ENCODE measurements at regions not wholly inside any gene's neighbourhood (a gene's known extent, or its start where the extent isn't known, plus 50 kb on each side); places are given as distances from the start of the nearest gene placed in this dataset.

DNA sequence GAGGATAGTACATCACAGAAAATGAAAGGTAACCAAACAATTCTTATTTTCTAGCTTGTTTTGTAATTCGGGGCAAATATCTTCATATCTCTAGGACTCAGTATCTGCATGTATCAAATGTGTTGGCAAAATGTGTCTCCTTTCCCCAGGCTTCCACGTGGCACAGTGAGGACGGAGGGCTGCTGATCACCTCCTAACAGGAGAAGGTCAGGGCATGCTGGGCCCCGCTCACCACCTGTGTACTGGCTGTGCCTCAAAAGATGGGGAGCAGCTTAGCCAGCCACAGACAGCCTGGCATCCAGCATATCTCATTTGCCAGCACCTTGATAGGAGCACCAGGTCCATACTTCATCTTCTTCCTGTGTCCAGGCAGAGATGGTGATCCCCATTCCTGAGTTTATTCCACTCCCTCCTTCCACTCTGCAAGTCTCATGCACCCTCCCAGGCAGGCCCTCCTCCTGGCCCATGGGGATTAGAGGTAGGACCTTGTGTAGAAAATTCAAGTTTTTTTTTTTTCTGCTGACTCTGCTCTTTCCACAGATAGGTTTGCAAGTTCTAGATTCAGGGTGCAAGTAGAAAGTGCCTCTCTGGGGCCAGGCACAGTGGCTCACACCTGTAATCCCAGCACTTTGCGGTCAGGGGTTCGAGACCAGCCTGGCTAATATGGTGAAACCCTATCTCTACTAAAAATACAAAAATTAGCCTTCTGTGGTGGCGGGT, 1639.0 kb upstream of the SLC10A2 start:
- Histone ChIP-seq H3K27ac (no peak overlapping the region), H3K27me3 (peaks cover 0 to 6% (median 0%) of the 10 kb centered on the region in 7 donors), H3K36me3 (no peaks in the 10 kb centered on the region), H3K4me1 (no peaks in the 10 kb centered on the region), H3K4me3 (no peak overlapping the region), H3K9me3 (no peaks in the 10 kb centered on the region)
- WGBS, 2 donors, result 92 to 94% methylated on average over 7 of the region's 7 CpGs
- ATAC-seq, result no peak
- TF ChIP-seq, protein P1, sequence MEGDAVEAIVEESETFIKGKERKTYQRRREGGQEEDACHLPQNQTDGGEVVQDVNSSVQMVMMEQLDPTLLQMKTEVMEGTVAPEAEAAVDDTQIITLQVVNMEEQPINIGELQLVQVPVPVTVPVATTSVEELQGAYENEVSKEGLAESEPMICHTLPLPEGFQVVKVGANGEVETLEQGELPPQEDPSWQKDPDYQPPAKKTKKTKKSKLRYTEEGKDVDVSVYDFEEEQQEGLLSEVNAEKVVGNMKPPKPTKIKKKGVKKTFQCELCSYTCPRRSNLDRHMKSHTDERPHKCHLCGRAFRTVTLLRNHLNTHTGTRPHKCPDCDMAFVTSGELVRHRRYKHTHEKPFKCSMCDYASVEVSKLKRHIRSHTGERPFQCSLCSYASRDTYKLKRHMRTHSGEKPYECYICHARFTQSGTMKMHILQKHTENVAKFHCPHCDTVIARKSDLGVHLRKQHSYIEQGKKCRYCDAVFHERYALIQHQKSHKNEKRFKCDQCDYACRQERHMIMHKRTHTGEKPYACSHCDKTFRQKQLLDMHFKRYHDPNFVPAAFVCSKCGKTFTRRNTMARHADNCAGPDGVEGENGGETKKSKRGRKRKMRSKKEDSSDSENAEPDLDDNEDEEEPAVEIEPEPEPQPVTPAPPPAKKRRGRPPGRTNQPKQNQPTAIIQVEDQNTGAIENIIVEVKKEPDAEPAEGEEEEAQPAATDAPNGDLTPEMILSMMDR (IDR thresholded peaks at IDR 0.05), result no peak
- intact Hi-C loops (cut with DNase I), result no loop called here
- DNase-seq, result no peak

GRCh38 chr13:104701591-104701990, 1635.4 kb upstream of the SLC10A2 start:
- no peak overlapping the region for H3K27ac ChIP-seq
- no peaks in the 10 kb centered on the region for H3K9me3 ChIP-seq
- WGBS, 2 donors, result 67 to 71% methylated on average over 3 of the region's 3 CpGs
- ATAC-seq (no peak), DNase-seq (no peak)
- intact Hi-C loops (cut with DNase I), result no loop called here
- no peaks in the 10 kb centered on the region for H3K36me3 ChIP-seq
- H3K27me3 ChIP-seq, result peaks cover 0 to 6% (median 0%) of the 10 kb centered on the region in 7 donors
- TF ChIP-seq, protein P1 (IDR thresholded peaks at IDR 0.05), result no peak
- H3K4me3 ChIP-seq, result no peak overlapping the region
- H3K4me1 ChIP-seq, result no peaks in the 10 kb centered on the region

- TF ChIP-seq, protein P1 (IDR thresholded peaks at IDR 0.05), result no peak
- DNase-seq (no peak), ATAC-seq (no peak)
- H3K27me3 ChIP-seq, result no peaks in the 10 kb centered on the region
- H3K27ac ChIP-seq, result no peak overlapping the region
- intact Hi-C loops (cut with DNase I), result no loop called here
- no peaks in the 10 kb centered on the region for H3K9me3 ChIP-seq
- H3K4me3 ChIP-seq, result no peak overlapping the region
- no peaks in the 10 kb centered on the region for H3K4me1 ChIP-seq
- no peaks in the 10 kb centered on the region for H3K36me3 ChIP-seq
Observed at GRCh38 chr13:104694397-104694796, 1628.2 kb upstream of the SLC10A2 start.

GRCh38 chr13:104693126-104693525, 1626.9 kb upstream of the SLC10A2 start:
- Histone ChIP-seq H3K4me1 (no peaks in the 10 kb centered on the region), H3K4me3 (no peak overlapping the region), H3K27ac (no peak overlapping the region), H3K27me3 (no peaks in the 10 kb centered on the region), H3K36me3 (no peaks in the 10 kb centered on the region), H3K9me3 (no peaks in the 10 kb centered on the region)
- 61 to 64% methylated on average over 4 of the region's 4 CpGs for WGBS, 2 donors
- intact Hi-C loops (cut with DNase I), result no loop called here
- no peak for DNase-seq
- no peak for ATAC-seq
- TF ChIP-seq, protein P1 (IDR thresholded peaks at IDR 0.05), result no peak
